KBM-7 (cell line): ENCODE measurements at regions not wholly inside any gene's neighbourhood (a gene's known extent, or its start where the extent isn't known, plus 50 kb on each side); places are given as distances from the start of the nearest gene placed in this dataset.

Source experiments
- DNase-seq: peaks from one replicate; pipeline ENCODE4 v3.0.0-alpha.2; 2015
- in situ Hi-C: fragments of 300-500 bp; cut with MboI; formaldehyde crosslinking; loops from 2 replicates; pipeline ENCODE4 v1.14.3; 2020; ENCODE audit warnings: low sequenced_read_pairs, low pct_unique_long_range_greater_than_20kb, mixed read lengths

- in situ Hi-C loops = no loop called here
- no peak for DNase-seq
Measured at GRCh38 chr5:60356745-60357144, 343.2 kb downstream of the DEPDC1B start.

- DNase-seq = no peak
- in situ Hi-C loops = no loop called here
Measured at GRCh38 chr5:60355181-60355580, 344.8 kb downstream of the DEPDC1B start.

DNA sequence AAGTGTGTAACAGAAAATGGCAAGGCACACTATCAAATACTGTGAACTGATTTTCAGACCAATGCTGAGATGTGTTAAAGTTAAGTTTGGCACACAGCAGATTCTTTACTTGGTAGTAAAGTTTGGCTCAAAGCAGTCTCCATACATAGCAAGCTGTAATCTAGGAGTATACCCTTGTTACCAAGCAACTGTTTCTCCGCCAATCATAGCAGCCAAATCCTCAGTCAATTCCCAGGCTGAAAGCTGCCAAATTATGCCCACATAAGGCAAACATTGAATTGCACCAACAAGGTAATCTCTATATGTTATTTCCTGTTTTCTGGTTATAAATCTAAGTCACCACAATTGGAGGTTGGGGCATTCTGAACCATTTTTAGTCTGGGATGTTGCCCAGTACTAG lies 345.7 kb downstream of the DEPDC1B start:
- in situ Hi-C loops = no loop called here
- no peak for DNase-seq

- DNase-seq = no peak
- in situ Hi-C loops = no loop called here
Measured at GRCh38 chr5:60352992-60353599, 346.9 kb downstream of the DEPDC1B start.

GRCh38 chr5:60350794-60351193 lies 349.2 kb downstream of the DEPDC1B start:
- DNase-seq = no peak
- in situ Hi-C loops = no loop called here

DNA sequence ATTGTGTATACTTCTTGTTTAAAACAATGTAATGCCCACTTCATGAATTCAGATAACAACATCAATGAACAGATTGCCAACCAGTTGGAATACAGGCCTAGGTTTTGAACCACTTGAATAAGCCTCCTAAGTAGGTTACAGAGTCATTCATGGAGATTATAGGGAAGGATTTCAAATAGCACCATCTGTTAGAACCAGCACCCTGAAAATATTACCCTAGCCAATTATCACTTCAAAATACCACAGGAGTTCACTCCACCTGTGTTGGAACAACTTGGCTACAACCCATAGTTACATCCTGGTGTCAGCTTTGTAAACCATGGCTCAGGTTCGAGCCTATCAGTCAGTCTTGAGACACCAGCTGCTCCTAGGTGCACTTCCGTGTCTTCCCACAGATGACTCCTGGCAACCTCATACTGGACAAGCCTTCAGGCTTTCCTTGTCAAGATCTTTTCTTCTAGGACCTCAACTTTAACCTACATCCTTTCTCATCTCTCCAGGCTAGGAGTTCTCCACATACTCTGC lies 350.0 kb downstream of the DEPDC1B start:
- in situ Hi-C loops = no loop called here

DNA sequence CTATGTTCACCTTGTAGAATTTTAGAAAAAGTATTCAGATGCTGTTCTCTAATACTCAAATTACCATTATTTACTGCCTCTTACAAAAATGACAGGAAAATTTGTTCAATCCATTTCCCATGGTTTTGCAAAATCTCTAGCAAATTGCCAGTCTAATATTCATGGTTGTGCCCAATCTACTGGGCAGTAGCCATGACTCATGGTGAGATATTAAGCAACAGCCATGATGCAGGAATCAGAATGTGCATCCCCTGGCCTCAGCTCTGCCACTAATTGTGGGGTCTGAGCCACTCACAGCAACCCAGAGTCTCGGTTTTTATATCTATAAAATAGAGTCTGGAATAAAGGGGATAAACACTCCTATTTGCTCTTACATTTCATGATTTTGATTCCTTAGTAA lies 353.6 kb downstream of the DEPDC1B start:
- DNase-seq = no peak
- in situ Hi-C loops = no loop called here

More for the DNA sequence above, 350.0 kb downstream of the DEPDC1B start:
- no peak for DNase-seq

GRCh38 chr5:60343102-60343501 lies 356.9 kb downstream of the DEPDC1B start:
- in situ Hi-C loops = no loop called here
- no peak for DNase-seq

DNA sequence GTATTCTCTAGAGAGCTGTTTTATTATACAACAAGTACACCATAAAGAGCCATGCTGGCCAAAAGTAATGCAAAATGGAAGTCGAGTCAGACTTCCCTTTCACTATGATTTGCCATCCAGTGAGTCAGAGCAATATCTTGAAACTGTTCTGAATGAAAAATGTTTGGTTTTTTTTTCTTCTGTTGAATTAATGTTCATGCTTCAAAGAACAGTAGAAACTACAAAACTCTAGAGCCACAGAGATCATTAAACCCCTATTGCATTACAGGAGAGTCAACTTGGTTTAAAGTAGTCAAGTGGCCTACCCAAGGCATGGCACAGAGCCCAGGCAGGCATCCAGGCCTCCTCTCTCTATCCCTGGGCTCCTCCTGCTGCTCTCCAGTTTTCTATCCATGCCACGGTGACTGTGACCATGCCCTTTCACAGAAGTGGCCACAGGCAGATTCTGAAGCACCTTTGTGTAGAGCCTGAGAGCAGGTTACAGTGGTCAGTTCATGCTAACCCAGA lies 358.9 kb downstream of the DEPDC1B start:
- no peak for DNase-seq
- in situ Hi-C loops = no loop called here

DNA sequence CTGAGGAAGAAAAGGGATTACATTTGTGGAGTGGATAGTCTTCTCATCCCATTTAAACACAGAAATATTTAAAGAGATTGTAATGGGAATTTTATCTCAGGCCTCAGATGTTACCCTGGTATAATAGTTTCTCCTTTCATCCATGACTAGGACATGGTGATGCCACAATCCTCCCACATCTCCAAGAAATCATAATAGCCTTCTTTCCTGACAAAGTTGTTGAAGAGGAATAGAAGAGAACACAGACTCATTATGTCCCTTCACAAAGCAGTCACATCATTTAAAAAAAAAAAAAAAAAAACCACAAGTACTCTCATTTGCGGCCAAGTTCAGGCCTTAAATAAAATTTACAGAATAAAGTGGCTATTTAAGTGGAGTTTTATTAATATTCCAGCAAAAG lies 359.6 kb downstream of the DEPDC1B start:
- in situ Hi-C loops = no loop called here
- no peak for DNase-seq

GRCh38 chr5:60339691-60340201 lies 360.2 kb downstream of the DEPDC1B start:
- no peak for DNase-seq
- in situ Hi-C loops = no loop called here

GRCh38 chr5:60338846-60339245 lies 361.1 kb downstream of the DEPDC1B start:
- DNase-seq = no peak
- in situ Hi-C loops = no loop called here

DNA sequence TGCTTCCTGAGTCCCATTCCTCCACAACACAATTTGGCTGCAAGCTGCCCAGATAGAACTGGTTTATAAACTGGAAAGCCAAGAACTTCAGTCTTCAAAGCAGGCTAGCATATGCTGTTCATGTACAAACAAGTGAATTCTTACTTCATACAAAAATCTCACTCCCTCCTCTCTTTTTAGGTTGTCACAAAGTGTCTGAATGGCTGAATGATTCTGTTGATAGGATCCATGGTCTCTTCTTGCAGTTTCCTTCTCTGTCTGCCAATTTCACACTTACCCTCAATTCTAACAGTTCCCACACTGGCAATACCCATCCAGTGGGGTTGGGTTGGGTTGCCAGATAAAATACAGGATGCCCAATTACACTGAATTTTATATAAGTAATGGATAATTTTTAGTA lies 363.5 kb downstream of the DEPDC1B start:
- in situ Hi-C loops = no loop called here
- DNase-seq = no peak

DNA sequence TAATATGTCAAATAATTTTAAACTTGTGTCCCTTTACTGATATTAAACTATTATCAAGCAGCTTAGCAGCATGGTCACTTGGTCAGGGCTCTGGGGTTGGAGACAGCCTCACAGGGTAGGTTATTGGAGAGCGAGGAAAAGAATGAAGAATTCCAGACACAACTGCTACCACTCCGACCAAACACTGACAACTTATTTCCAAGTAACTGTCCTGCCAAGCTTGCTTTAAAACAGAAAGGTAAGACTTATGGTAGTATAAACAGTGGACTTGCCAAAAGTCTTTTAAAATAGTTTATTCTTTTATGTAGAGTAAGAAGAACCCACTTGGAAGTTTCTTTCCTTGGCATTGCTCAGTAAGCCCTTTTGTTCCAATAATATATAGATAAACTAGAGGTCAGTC lies 364.1 kb downstream of the DEPDC1B start:
- no peak for DNase-seq
- in situ Hi-C loops = no loop called here

DNA sequence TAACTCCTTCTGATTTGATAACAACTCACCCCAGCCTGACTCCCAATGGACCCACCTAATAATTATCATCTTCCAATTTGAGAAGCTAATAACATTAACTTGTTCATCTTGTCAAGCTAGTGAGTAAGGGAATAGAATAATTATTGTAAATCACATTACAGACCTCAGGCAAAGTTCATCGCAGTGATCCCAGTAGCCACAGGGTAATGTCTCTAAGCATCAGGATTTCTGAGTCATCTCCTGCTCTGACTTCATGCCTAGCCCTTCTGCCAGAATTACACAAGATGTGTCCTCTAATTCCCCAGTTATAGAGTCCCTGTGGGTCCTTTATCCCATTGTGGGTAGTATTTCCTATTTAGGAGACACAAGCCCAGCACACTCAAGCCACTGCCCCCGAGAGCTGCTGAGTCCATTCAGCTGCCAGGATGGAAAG lies 365.7 kb downstream of the DEPDC1B start:
- DNase-seq = no peak
- in situ Hi-C loops = no loop called here

DNA sequence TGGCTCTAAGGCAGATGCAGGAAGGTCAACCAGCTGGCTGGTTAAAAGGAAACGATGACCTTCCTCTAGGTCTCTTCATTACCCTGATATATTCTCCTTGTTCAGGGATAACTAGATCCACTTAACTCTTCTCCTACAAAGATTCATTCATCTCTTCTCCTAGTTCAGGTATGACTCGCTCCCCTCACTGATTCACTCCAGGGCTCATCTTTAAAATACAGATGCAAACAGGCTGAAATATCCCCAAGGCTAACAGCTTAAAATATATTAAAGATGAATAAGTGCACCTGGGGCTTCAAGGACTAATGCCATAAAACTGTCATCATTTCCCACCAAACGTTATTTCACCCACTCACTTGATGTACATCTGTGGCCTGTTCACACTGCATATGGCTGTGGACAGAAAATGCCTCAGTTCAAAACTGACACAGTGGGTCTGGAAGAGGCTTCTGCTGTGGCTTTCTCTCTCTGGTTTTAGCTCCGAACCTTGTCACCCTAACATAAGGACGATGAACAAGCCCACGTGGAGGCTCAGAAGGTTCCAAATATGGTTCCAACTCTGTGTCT lies 366.9 kb downstream of the DEPDC1B start:
- in situ Hi-C loops = no loop called here
- DNase-seq = no peak

GRCh38 chr5:60332244-60333004 lies 367.5 kb downstream of the DEPDC1B start:
- in situ Hi-C loops = no loop called here
- no peak for DNase-seq

DNA sequence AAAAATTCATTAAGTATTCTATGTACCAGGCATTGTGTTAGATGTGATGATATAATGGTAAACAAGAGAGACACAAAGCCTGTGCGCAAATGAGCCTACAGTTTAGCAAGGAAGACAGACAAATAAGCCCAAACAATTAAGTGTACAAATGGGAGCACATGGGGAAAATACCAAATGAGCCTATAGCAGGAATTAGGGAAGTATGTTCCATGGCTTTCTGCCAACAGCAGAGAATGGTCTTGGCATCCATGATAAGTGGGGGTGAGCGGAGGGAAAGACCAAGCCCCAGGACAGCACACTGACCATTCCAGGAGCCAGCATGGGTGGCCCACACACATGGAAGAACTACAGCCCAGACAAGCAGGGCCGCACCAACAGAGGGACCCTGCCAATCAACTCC lies 369.7 kb downstream of the DEPDC1B start:
- in situ Hi-C loops = no loop called here
- no peak for DNase-seq

GRCh38 chr5:60325870-60326269 lies 374.1 kb downstream of the DEPDC1B start:
- in situ Hi-C loops = no loop called here

GRCh38 chr5:60323596-60323995 lies 376.4 kb downstream of the DEPDC1B start:
- in situ Hi-C loops = no loop called here

More at GRCh38 chr5:60325870-60326269, 374.1 kb downstream of the DEPDC1B start:
- DNase-seq = no peak

More at GRCh38 chr5:60323596-60323995, 376.4 kb downstream of the DEPDC1B start:
- no peak for DNase-seq
